SU-DHL-6 (cell line): ENCODE measurements at regions not wholly inside any gene's neighbourhood (a gene's known extent, or its start where the extent isn't known, plus 50 kb on each side); places are given as distances from the start of the nearest gene placed in this dataset.
A peak's percentile ranks its signal among the peaks of the same experiment; 100 is the strongest.

Experiments used
- H2AFZ ChIP-seq: fragments of 200-600 bp; sonication (generic); 2 replicates; pipeline ENCODE4 v1.6.1; 2014; ENCODE audit warnings: low read depth, mild to moderate bottlenecking, moderate library complexity, mixed read lengths, antibody characterized with exemption, low read length; ENCODE audit not compliant: severe bottlenecking
- H3F3A ChIP-seq: fragments of 200-600 bp; shearing (Covaris generic); 2 replicates; pipeline ENCODE4 v1.6.0; 2016; ENCODE audit warnings: antibody characterized with exemption, mild to moderate bottlenecking; ENCODE audit not compliant: insufficient read depth
- H3K27ac ChIP-seq: fragments of 200-600 bp; sonication (generic); 2 replicates; pipeline ENCODE4 v1.5.1; 2016; ENCODE audit warnings: low read depth, mild to moderate bottlenecking, low read length, moderate library complexity, mixed read lengths
- H3K27me3 ChIP-seq: fragments of 200-600 bp; sonication (generic), shearing (Covaris generic); 2 replicates; pipeline ENCODE4 v1.6.0; 2014; ENCODE audit warnings: mild to moderate bottlenecking, low read length
- H3K36me3 ChIP-seq: fragments of 200-600 bp; sonication (generic); 2 replicates; pipeline ENCODE4 v1.6.1; 2014; ENCODE audit warnings: mild to moderate bottlenecking, low read length, mixed read lengths
- H3K4me2 ChIP-seq: fragments of 300-600, 200-600 bp; shearing (Covaris generic), sonication (generic); 2 replicates; pipeline ENCODE4 v1.6.0; 2014; ENCODE audit warnings: low read length, low read depth, mild to moderate bottlenecking; ENCODE audit not compliant: poor library complexity, severe bottlenecking
- H3K4me3 ChIP-seq: fragments of 200-600 bp; sonication (generic); 2 replicates; pipeline ENCODE4 v1.5.1; 2014; ENCODE audit warnings: antibody characterized with exemption, low read length, mild to moderate bottlenecking, mixed read lengths; ENCODE audit not compliant: insufficient read depth, poor library complexity, severe bottlenecking
- H3K79me2 ChIP-seq: fragments of 200-600 bp; sonication (generic); 2 replicates; pipeline ENCODE4 v1.6.1; 2014; ENCODE audit warnings: mild to moderate bottlenecking, low read length, moderate library complexity; ENCODE audit not compliant: insufficient read depth
- H3K9ac ChIP-seq: fragments of 200-600 bp; sonication (generic); 2 replicates; pipeline ENCODE4 v1.7.0; 2014; ENCODE audit warnings: mild to moderate bottlenecking, low read length
- H3K9me2 ChIP-seq: fragments of 200-600 bp; sonication (generic); replicated peaks from 2 replicates; pipeline ENCODE4 v1.6.1; 2014; ENCODE audit warnings: low read length; ENCODE audit not compliant: insufficient read depth
- H3K9me3 ChIP-seq: fragments of 200-600 bp; sonication (generic); 2 replicates; pipeline ENCODE4 v1.6.1; 2014; ENCODE audit warnings: low read length, mixed read lengths; ENCODE audit not compliant: insufficient read depth
- H4K20me1 ChIP-seq: fragments of 200-600 bp; sonication (generic); 2 replicates; pipeline ENCODE4 v1.6.1; 2014; ENCODE audit warnings: low read depth, mild to moderate bottlenecking, antibody characterized with exemption, low read length, moderate library complexity, mixed read lengths
- EZH2phosphoT487 ChIP-seq: fragments of 200-600 bp; sonication (generic), shearing (Covaris generic); conservative IDR thresholded peaks from 2 replicates; pipeline ENCODE4 v1.6.1; 2018; ENCODE audit warnings: mild to moderate bottlenecking, antibody characterized with exemption, low read length, moderate library complexity, mixed read lengths
- TF ChIP-seq, protein P1 (sequence below): fragments of 200-600 bp; sonication (generic); IDR thresholded peaks from one replicate; pipeline ENCODE4 v1.5.1; 2017; ENCODE audit warnings: antibody characterized with exemption, mild to moderate bottlenecking, low read length, moderate library complexity; ENCODE audit not compliant: insufficient read depth, poor library complexity, severe bottlenecking

DNA sequence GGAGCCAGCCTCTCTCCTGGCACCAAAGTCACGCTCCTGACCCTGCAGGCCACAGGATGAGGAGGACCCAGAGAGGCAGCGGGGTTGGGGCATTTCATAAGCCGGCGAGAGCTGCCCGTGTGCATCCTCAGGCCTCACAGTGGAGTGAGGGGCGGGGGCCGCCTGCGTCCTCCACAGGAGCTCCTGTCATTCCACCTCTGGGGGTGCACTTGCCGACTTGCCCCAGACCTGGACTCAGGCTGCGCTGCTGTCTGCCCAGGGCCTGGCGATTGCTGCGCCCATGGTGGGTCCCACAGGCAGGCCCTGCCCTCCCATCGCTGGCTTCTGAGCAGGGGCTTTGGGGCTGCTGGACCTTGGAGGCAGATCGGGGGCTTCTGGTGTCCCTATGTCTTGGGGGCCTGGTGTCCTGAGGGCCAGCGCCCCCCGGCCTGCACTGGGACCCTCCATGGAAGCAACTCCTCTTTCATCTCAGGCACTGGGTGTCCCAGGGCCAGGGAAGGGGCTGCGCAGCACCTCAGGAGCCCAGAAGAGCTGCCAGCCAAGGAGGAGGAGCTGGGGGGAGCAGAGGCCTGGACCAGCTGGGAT is 184.0 kb downstream of the GOLGA6L6 start:
- no peaks in the 10 kb centered on the region for H3K36me3 ChIP-seq
- H3K4me3 ChIP-seq = no peak overlapping the region
- H4K20me1 ChIP-seq = no peaks in the 10 kb centered on the region
- H3K79me2 ChIP-seq = no peaks in the 10 kb centered on the region
- H3K4me2 ChIP-seq = no peak overlapping the region
- H2AFZ ChIP-seq = no peak overlapping the region
- H3F3A ChIP-seq = no peaks in the 10 kb centered on the region
- no peak overlapping the region for H3K9ac ChIP-seq
- H3K27ac ChIP-seq = no peak overlapping the region
- H3K9me3 ChIP-seq = no peaks in the 10 kb centered on the region
- TF ChIP-seq, protein P1, sequence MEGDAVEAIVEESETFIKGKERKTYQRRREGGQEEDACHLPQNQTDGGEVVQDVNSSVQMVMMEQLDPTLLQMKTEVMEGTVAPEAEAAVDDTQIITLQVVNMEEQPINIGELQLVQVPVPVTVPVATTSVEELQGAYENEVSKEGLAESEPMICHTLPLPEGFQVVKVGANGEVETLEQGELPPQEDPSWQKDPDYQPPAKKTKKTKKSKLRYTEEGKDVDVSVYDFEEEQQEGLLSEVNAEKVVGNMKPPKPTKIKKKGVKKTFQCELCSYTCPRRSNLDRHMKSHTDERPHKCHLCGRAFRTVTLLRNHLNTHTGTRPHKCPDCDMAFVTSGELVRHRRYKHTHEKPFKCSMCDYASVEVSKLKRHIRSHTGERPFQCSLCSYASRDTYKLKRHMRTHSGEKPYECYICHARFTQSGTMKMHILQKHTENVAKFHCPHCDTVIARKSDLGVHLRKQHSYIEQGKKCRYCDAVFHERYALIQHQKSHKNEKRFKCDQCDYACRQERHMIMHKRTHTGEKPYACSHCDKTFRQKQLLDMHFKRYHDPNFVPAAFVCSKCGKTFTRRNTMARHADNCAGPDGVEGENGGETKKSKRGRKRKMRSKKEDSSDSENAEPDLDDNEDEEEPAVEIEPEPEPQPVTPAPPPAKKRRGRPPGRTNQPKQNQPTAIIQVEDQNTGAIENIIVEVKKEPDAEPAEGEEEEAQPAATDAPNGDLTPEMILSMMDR = no peak
- no peak for TF ChIP-seq EZH2phosphoT487
- H3K27me3 ChIP-seq = no peaks in the 10 kb centered on the region
- no peaks in the 10 kb centered on the region for H3K9me2 ChIP-seq

DNA sequence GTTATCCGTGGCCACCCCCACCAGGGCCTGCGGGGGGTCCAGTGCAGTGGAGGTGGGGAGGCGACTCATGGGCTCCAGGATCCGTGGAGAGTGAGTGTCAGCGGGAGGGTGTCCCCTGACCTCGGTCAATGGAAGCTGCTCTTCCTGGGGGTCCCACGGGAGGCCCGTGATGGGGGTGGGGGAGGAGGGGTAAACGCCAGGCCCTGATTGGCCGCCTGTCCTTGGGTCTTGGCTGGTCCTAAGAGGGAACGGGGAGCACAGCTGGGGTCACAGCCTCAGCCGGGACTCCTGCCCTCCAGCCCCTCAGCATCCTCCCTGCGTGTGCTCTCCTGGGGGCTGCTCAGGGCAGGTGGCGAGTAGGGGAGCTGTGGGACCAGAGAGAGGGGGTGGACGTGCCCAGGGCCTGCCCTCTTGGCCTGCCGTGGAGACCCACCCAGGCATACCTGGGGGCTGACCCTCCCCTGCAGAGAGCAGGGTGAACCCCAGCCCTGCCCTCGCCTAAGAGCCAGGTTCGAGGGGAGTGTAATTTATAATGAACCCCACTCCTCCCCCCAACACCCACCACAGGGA is 184.6 kb downstream of the GOLGA6L6 start:
- H3K9ac ChIP-seq = no peak overlapping the region
- H3K9me2 ChIP-seq = no peaks in the 10 kb centered on the region
- no peaks in the 10 kb centered on the region for H3K27me3 ChIP-seq
- H3K9me3 ChIP-seq = no peaks in the 10 kb centered on the region
- H3K4me3 ChIP-seq = no peak overlapping the region
- no peak overlapping the region for H3K27ac ChIP-seq
- H4K20me1 ChIP-seq = no peaks in the 10 kb centered on the region
- no peaks in the 10 kb centered on the region for H3K79me2 ChIP-seq
- no peaks in the 10 kb centered on the region for H3K36me3 ChIP-seq
- no peak overlapping the region for H3K4me2 ChIP-seq
- H2AFZ ChIP-seq = no peak overlapping the region
- TF ChIP-seq EZH2phosphoT487 = no peak
- TF ChIP-seq, protein P1 = no peak
- H3F3A ChIP-seq = no peaks in the 10 kb centered on the region

DNA sequence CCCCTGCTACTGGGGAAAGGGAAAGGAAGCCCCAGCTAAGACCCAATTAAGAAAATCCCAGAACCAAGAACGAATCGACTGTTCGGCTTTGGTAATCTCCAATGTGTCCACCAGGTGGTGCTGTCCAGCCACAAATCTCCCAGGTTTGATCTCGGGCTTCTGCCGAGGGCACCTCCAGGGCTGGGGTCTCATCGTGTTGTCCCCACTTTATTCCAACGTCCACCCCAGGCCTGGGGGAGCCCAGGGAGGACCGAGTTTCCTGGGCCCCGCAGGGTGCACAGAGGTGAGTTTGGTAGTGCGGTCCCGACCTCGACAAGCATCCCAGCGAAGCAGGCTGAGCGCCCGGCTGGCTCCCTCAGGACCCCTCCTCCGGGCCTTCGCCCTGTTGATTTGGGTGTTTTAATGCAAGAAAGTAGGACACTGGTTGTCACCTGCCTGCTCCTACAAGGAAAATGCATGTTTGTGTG is 185.1 kb downstream of the GOLGA6L6 start:
- H3K9me2 ChIP-seq = no peaks in the 10 kb centered on the region
- no peaks in the 10 kb centered on the region for H3K79me2 ChIP-seq
- H3F3A ChIP-seq = no peaks in the 10 kb centered on the region
- no peaks in the 10 kb centered on the region for H3K27me3 ChIP-seq
- no peak overlapping the region for H2AFZ ChIP-seq
- no peak for TF ChIP-seq EZH2phosphoT487
- TF ChIP-seq, protein P1 = peak; percentile 77
- no peaks in the 10 kb centered on the region for H3K9me3 ChIP-seq
- no peak overlapping the region for H3K4me2 ChIP-seq
- no peaks in the 10 kb centered on the region for H4K20me1 ChIP-seq
- H3K27ac ChIP-seq = no peak overlapping the region
- no peak overlapping the region for H3K9ac ChIP-seq
- H3K4me3 ChIP-seq = no peak overlapping the region
- H3K36me3 ChIP-seq = no peaks in the 10 kb centered on the region
